ENCODE measurements at regions not wholly inside any gene's neighbourhood (a gene's known extent, or its start where the extent isn't known, plus 50 kb on each side); places are given as distances from the start of the nearest gene placed in this dataset.

- DNase-seq, result no peak
Observed at GRCh38 chr1:93815366-93816110, 63.5 kb downstream of the DNTTIP2 start.

GRCh38 chr1:93814795-93815340, 64.1 kb downstream of the DNTTIP2 start:
- no peak for DNase-seq

GRCh38 chr1:93814059-93814794, 64.8 kb downstream of the DNTTIP2 start:
- peak; percentile 74 for DNase-seq

- DNase-seq, result no peak
Observed at GRCh38 chr1:93813076-93813475, 65.9 kb downstream of the DNTTIP2 start.

GRCh38 chr1:93811326-93812065, 67.5 kb downstream of the DNTTIP2 start:
- no peak for DNase-seq

GRCh38 chr1:93810316-93810715, 68.7 kb downstream of the DNTTIP2 start:
- no peak for DNase-seq

- DNase-seq, result no peak
Observed at GRCh38 chr1:93808871-93809270, 70.1 kb downstream of the DNTTIP2 start.

GRCh38 chr1:93807311-93807930, 71.6 kb downstream of the DNTTIP2 start:
- no peak for DNase-seq

- DNase-seq, result no peak
Observed at GRCh38 chr1:93805027-93805610, 73.9 kb downstream of the DNTTIP2 start.

- no peak for DNase-seq
Observed at GRCh38 chr1:93804412-93804811, 74.6 kb downstream of the DNTTIP2 start.

GRCh38 chr1:93801471-93801870, 77.5 kb downstream of the DNTTIP2 start:
- DNase-seq, result no peak

GRCh38 chr1:93800856-93801255, 78.2 kb downstream of the DNTTIP2 start:
- no peak for DNase-seq

- no peak for DNase-seq
Observed at GRCh38 chr1:93798291-93798690, 80.7 kb downstream of the DNTTIP2 start.

GRCh38 chr1:93784538-93784937, 94.5 kb downstream of the DNTTIP2 start:
- no peak for DNase-seq

- DNase-seq, result no peak
Observed at GRCh38 chr1:93783876-93784275, 95.1 kb downstream of the DNTTIP2 start.

- DNase-seq, result no peak
Observed at GRCh38 chr1:93779540-93780165, 98.0 kb upstream of the BCAR3 start.

GRCh38 chr1:93778457-93778856, 96.8 kb upstream of the BCAR3 start:
- DNase-seq, result no peak

- no peak for DNase-seq
Observed at GRCh38 chr1:93777255-93777654, 95.6 kb upstream of the BCAR3 start.

- DNase-seq, result no peak
Observed at GRCh38 chr1:93776728-93777127, 95.1 kb upstream of the BCAR3 start.

GRCh38 chr1:93775224-93775623, 93.6 kb upstream of the BCAR3 start:
- no peak for DNase-seq

- DNase-seq, result no peak
Observed at GRCh38 chr1:93774707-93775106, 93.1 kb upstream of the BCAR3 start.

Data from activated CD4-positive, alpha-beta T cell treated with anti-CD3 and anti-CD28 coated beads, Interleukin-10, Interleukin-2, amounts not matched to agents 100 ng/mL and 50 ng/mL, durations not matched to agents 16 hours and 8 hours (primary cell).